ENCODE measurements at regions not wholly inside any gene's neighbourhood (a gene's known extent, or its start where the extent isn't known, plus 50 kb on each side); places are given as distances from the start of the nearest gene placed in this dataset.

GRCh38 chr7:108627476-108628051, 57.9 kb downstream of the DNAJB9 start:
- Histone ChIP-seq H3K27me3 (no peaks in the 10 kb centered on the region), H3K27ac (no peak overlapping the region), H3K9me3 (no peaks in the 10 kb centered on the region), H3K4me1 (no peaks in the 10 kb centered on the region), H3K36me3 (no peaks in the 10 kb centered on the region), H3K4me3 (no peak overlapping the region)
- DNase-seq (ENCODE audit: extremely low spot score in 2 of 2): no peak
- no peak for TF ChIP-seq POLR2A (IDR thresholded peaks at IDR 0.05)
- TF ChIP-seq, protein P1, sequence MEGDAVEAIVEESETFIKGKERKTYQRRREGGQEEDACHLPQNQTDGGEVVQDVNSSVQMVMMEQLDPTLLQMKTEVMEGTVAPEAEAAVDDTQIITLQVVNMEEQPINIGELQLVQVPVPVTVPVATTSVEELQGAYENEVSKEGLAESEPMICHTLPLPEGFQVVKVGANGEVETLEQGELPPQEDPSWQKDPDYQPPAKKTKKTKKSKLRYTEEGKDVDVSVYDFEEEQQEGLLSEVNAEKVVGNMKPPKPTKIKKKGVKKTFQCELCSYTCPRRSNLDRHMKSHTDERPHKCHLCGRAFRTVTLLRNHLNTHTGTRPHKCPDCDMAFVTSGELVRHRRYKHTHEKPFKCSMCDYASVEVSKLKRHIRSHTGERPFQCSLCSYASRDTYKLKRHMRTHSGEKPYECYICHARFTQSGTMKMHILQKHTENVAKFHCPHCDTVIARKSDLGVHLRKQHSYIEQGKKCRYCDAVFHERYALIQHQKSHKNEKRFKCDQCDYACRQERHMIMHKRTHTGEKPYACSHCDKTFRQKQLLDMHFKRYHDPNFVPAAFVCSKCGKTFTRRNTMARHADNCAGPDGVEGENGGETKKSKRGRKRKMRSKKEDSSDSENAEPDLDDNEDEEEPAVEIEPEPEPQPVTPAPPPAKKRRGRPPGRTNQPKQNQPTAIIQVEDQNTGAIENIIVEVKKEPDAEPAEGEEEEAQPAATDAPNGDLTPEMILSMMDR (IDR thresholded peaks at IDR 0.05): no peak
- TF ChIP-seq POLR2AphosphoS5 (IDR thresholded peaks at IDR 0.05; ENCODE audit: insufficient read depth in 1 of 2, low read depth in 1 of 2): no peak
- intact Hi-C loops (cut with DNase I): no loop called here

GRCh38 chr7:108628678-108629077, 59.0 kb downstream of the DNAJB9 start:
- H3K4me1 ChIP-seq: no peaks in the 10 kb centered on the region
- H3K36me3 ChIP-seq: no peaks in the 10 kb centered on the region
- H3K27ac ChIP-seq: no peak overlapping the region
- no peak overlapping the region for H3K4me3 ChIP-seq
- no peaks in the 10 kb centered on the region for H3K27me3 ChIP-seq
- TF ChIP-seq POLR2AphosphoS5 (IDR thresholded peaks at IDR 0.05; ENCODE audit: insufficient read depth in 1 of 2, low read depth in 1 of 2): no peak
- TF ChIP-seq POLR2A (IDR thresholded peaks at IDR 0.05): no peak
- TF ChIP-seq, protein P1 (IDR thresholded peaks at IDR 0.05): no peak
- intact Hi-C loops (cut with DNase I): no loop called here
- no peaks in the 10 kb centered on the region for H3K9me3 ChIP-seq
- no peak for DNase-seq (ENCODE audit: extremely low spot score in 2 of 2)

DNA sequence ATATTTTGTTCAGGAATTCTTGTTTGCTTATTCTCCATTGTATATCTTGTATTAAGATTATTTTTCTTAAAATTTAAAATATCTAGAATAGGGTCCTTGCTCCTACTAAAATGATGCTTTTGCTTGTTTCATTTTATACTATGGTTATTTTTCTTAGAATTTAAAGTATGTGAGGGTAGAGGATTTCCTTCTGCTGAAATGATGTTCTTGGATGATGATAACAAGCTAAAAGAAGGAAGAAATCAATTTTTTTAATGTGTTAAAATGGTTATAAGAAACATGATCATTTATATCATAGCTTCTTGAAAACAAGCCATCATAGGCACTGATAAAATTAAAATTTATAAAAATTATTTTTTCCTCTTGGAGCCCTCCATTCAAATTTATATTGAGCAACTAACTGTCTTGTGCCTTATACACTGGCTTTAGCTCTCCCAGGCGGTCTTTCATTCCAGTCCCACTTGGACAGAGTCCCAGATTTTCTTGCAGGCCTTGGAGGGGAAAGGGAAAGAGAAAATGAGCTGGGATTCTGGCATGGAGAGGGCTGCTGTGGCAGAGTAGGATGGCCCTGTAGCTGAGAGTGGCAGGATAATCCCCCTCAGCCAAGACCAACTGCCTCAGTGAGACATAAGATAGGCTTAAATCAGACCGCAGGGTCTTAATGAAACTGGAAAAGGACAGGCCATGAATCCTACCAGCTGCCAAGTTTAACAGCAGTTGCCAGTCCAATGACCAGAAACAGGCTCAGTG, 60.2 kb downstream of the DNAJB9 start:
- intact Hi-C loops (cut with DNase I): no loop called here
- H3K27me3 ChIP-seq: no peaks in the 10 kb centered on the region
- no peak overlapping the region for H3K4me3 ChIP-seq
- H3K36me3 ChIP-seq: no peaks in the 10 kb centered on the region
- no peak overlapping the region for H3K27ac ChIP-seq
- H3K4me1 ChIP-seq: no peaks in the 10 kb centered on the region
- no peak for DNase-seq (ENCODE audit: extremely low spot score in 2 of 2)
- H3K9me3 ChIP-seq: no peaks in the 10 kb centered on the region
- TF ChIP-seq POLR2AphosphoS5 (IDR thresholded peaks at IDR 0.05; ENCODE audit: insufficient read depth in 1 of 2, low read depth in 1 of 2) (no peak), POLR2A (IDR thresholded peaks at IDR 0.05) (no peak)
- TF ChIP-seq, protein P1 (IDR thresholded peaks at IDR 0.05): no peak

DNA sequence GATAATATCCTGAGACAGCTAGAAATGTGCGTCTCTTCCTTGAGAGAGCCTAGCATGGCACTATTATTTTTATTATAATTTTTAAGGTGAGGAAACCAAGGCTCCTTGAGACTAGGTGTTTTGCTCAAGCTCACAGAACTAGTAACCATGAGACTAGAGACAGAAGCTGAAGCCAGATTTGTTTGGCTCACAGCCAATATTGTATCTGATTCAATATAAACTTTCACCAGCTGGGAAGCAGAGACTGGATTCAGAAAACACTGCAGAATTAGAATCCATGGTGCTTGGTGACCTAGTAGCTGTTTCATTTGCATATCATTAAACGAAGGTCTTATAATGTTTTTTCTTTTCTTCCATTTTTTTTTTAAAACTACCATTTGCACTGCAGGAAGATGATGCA, 64.4 kb downstream of the DNAJB9 start:
- intact Hi-C loops (cut with DNase I): no loop called here
- no peak overlapping the region for H3K27ac ChIP-seq
- H3K4me3 ChIP-seq: no peak overlapping the region
- TF ChIP-seq POLR2AphosphoS5 (IDR thresholded peaks at IDR 0.05; ENCODE audit: insufficient read depth in 1 of 2, low read depth in 1 of 2) (no peak), POLR2A (IDR thresholded peaks at IDR 0.05) (no peak)
- TF ChIP-seq, protein P1 (IDR thresholded peaks at IDR 0.05): no peak
- no peaks in the 10 kb centered on the region for H3K27me3 ChIP-seq
- no peaks in the 10 kb centered on the region for H3K9me3 ChIP-seq
- DNase-seq (ENCODE audit: extremely low spot score in 2 of 2): no peak
- no peaks in the 10 kb centered on the region for H3K36me3 ChIP-seq
- H3K4me1 ChIP-seq: no peaks in the 10 kb centered on the region

DNA sequence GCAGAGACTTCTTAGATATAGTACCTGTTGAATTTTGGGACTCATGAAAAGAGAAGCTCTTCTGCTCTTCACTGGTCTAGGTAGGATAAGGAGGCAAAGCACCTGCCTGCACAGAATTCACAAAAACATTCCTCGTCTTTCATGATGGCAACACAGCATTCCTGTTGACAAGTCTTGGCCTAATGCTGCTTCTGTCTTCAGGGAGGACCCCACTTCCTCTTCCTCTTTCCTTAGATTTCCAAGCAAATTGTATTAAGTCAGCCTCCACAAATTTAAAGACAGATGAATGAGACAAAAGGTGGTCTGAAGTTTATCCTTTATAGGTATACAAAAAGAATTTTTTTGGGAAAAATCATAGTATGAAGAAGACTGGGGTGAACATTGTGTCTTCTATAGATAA, 64.9 kb downstream of the DNAJB9 start:
- no peak overlapping the region for H3K27ac ChIP-seq
- no peaks in the 10 kb centered on the region for H3K9me3 ChIP-seq
- intact Hi-C loops (cut with DNase I): no loop called here
- DNase-seq (ENCODE audit: extremely low spot score in 2 of 2): no peak
- no peak for TF ChIP-seq POLR2AphosphoS5 (IDR thresholded peaks at IDR 0.05; ENCODE audit: insufficient read depth in 1 of 2, low read depth in 1 of 2)
- no peak for TF ChIP-seq POLR2A (IDR thresholded peaks at IDR 0.05)
- TF ChIP-seq, protein P1 (IDR thresholded peaks at IDR 0.05): no peak
- H3K27me3 ChIP-seq: no peaks in the 10 kb centered on the region
- no peaks in the 10 kb centered on the region for H3K4me1 ChIP-seq
- no peaks in the 10 kb centered on the region for H3K36me3 ChIP-seq
- H3K4me3 ChIP-seq: no peak overlapping the region
